HEK293T (cell line): ENCODE measurements at regions not wholly inside any gene's neighbourhood (a gene's known extent, or its start where the extent isn't known, plus 50 kb on each side); places are given as distances from the start of the nearest gene placed in this dataset.

ENCODE experiments used
- CTCF ChIA-PET: fragments of 350-600 bp; formaldehyde crosslinking; extraction: SDS; loops from one replicate; lab custom pipeline; 2021; ENCODE audit warnings: antibody characterized with exemption, inconsistent platforms; lab: Yijun Ruan, JAX
- POLR2A ChIA-PET: fragments of 350-600 bp; formaldehyde crosslinking; extraction: SDS; loops from one replicate; lab custom pipeline; 2020; ENCODE audit warnings: antibody characterized with exemption, inconsistent platforms; lab: Yijun Ruan, JAX
- DNase-seq: peaks from one replicate; pipeline ENCODE4 v3.0.0; 2012; ENCODE audit warnings: mixed read lengths; ENCODE audit errors: extremely low spot score
- ARNT ChIP-seq: fragments of 450-650 bp; IDR thresholded peaks from 2 replicates; pipeline ENCODE4 v1.6.1; 2017; ENCODE audit warnings: mild to moderate bottlenecking
- BHLHE40 ChIP-seq: fragments of 450-650 bp; IDR thresholded peaks from 2 replicates; pipeline ENCODE4 v1.6.1; 2016; ENCODE audit warnings: mild to moderate bottlenecking, moderate library complexity, borderline replicate concordance
- CTBP1 ChIP-seq: fragments of 450-650 bp; IDR thresholded peaks from 2 replicates; pipeline ENCODE4 v1.6.1; 2016; ENCODE audit warnings: borderline replicate concordance
- ELF4 ChIP-seq: fragments of 450-650 bp; IDR thresholded peaks from 2 replicates; pipeline ENCODE4 v1.6.1; 2017; ENCODE audit warnings: antibody characterized with exemption
- FOXA1 ChIP-seq: fragments of 450-650 bp; IDR thresholded peaks from 2 replicates; pipeline ENCODE4 v1.6.1; 2016; ENCODE audit warnings: mild to moderate bottlenecking
- FOXK2 ChIP-seq: fragments of 450-650 bp; IDR thresholded peaks from 2 replicates; pipeline ENCODE4 v1.6.1; 2016; ENCODE audit warnings: mild to moderate bottlenecking
- FOXM1 ChIP-seq: fragments of 450-650 bp; IDR thresholded peaks from 2 replicates; pipeline ENCODE4 v1.6.1; 2017; ENCODE audit warnings: mild to moderate bottlenecking, borderline replicate concordance
- HDGF ChIP-seq: fragments of 450-650 bp; IDR thresholded peaks from 2 replicates; pipeline ENCODE4 v1.6.1; 2017; ENCODE audit warnings: antibody characterized with exemption, borderline replicate concordance
- L3MBTL2 ChIP-seq: fragments of 450-650 bp; conservative IDR thresholded peaks from 2 replicates; pipeline ENCODE4 v1.6.1; 2016; ENCODE audit warnings: mild to moderate bottlenecking
- LEF1 ChIP-seq: fragments of 450-650 bp; IDR thresholded peaks from 2 replicates; pipeline ENCODE4 v1.6.1; 2017; ENCODE audit warnings: mild to moderate bottlenecking, borderline replicate concordance
- NFRKB ChIP-seq: fragments of 450-650 bp; IDR thresholded peaks from 2 replicates; pipeline ENCODE4 v1.6.1; 2016; ENCODE audit warnings: mild to moderate bottlenecking, moderate library complexity
- SP1 ChIP-seq: fragments of 450-650 bp; IDR thresholded peaks from 2 replicates; pipeline ENCODE4 v1.6.1; 2017
- SUZ12 ChIP-seq: fragments of 450-650 bp; IDR thresholded peaks from 2 replicates; pipeline ENCODE4 v1.6.1; 2016; ENCODE audit warnings: mild to moderate bottlenecking
- TARDBP ChIP-seq: fragments of 450-650 bp; IDR thresholded peaks from 2 replicates; pipeline ENCODE4 v1.6.1; 2016
- ZNF384 ChIP-seq: fragments of 450-650 bp; IDR thresholded peaks from 2 replicates; pipeline ENCODE4 v1.6.1; 2016
- TF ChIP-seq, protein P1 (sequence below): fragments of 450-650 bp; IDR thresholded peaks from 2 replicates; pipeline ENCODE4 v1.6.1; 2016

- no peak for TF ChIP-seq FOXA1
- TF ChIP-seq TARDBP: no peak
- TF ChIP-seq CTBP1: no peak
- TF ChIP-seq LEF1: no peak
- TF ChIP-seq HDGF: no peak
- ChIA-PET CTCF (no interaction called here), POLR2A (no interaction called here)
- no peak for DNase-seq
These were observed 79.6 kb upstream of the CTTNBP2NL start for GRCh38 chr1:112316254-112316913.

DNA sequence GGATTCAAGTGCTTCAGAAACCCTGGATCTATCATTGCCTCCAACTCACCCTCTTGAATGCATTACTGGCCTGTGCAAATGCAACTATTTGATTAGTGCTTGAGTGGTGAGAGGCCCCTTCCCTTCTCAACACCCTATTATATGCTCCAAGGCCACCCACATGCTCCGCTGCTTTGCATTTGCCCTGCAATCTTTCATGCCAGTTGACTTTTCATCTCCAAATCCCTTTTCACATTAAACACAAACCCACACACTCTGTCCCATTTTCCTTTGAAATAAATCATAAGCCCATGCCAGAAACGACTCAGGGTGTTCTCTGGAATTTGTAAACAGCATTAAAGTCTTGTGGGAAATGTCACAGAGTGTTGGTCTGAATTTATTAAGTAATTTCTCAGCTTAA is 78.9 kb upstream of the CTTNBP2NL start:
- CTCF ChIA-PET: no interaction called here
- no peak for TF ChIP-seq ZNF384
- no peak for TF ChIP-seq SUZ12
- DNase-seq: no peak
- POLR2A ChIA-PET: no interaction called here

GRCh38 chr1:112317611-112318062 is 78.4 kb upstream of the CTTNBP2NL start:
- CTCF ChIA-PET: no interaction called here

GRCh38 chr1:112318263-112318662 is 77.8 kb upstream of the CTTNBP2NL start:
- TF ChIP-seq ZNF384: no peak
- TF ChIP-seq FOXK2: no peak
- no peak for TF ChIP-seq ELF4
- TF ChIP-seq, protein P1, sequence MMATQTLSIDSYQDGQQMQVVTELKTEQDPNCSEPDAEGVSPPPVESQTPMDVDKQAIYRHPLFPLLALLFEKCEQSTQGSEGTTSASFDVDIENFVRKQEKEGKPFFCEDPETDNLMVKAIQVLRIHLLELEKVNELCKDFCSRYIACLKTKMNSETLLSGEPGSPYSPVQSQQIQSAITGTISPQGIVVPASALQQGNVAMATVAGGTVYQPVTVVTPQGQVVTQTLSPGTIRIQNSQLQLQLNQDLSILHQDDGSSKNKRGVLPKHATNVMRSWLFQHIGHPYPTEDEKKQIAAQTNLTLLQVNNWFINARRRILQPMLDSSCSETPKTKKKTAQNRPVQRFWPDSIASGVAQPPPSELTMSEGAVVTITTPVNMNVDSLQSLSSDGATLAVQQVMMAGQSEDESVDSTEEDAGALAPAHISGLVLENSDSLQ: no peak
- TF ChIP-seq CTBP1: no peak
- TF ChIP-seq FOXA1: no peak
- TF ChIP-seq ARNT: no peak
- TF ChIP-seq L3MBTL2: no peak
- TF ChIP-seq HDGF: no peak
- TF ChIP-seq FOXM1: no peak
- no peak for TF ChIP-seq LEF1
- no peak for TF ChIP-seq TARDBP
- TF ChIP-seq SUZ12: no peak
- no peak for TF ChIP-seq SP1
- no peak for TF ChIP-seq NFRKB
- TF ChIP-seq BHLHE40: no peak
- POLR2A ChIA-PET: no interaction called here
- CTCF ChIA-PET: no interaction called here
- DNase-seq: no peak

More at GRCh38 chr1:112317611-112318062, 78.4 kb upstream of the CTTNBP2NL start:
- no peak for TF ChIP-seq FOXK2
- no peak for TF ChIP-seq ARNT
- TF ChIP-seq ELF4: no peak
- TF ChIP-seq, protein P1: no peak
- TF ChIP-seq FOXM1: no peak
- no peak for TF ChIP-seq SUZ12
- no peak for TF ChIP-seq HDGF
- no peak for TF ChIP-seq L3MBTL2
- TF ChIP-seq BHLHE40: no peak
- DNase-seq: no peak
- POLR2A ChIA-PET: no interaction called here

- TF ChIP-seq FOXM1 (no peak), ELF4 (no peak), SUZ12 (no peak), BHLHE40 (no peak), TARDBP (no peak), ARNT (no peak), NFRKB (no peak), SP1 (no peak), FOXA1 (no peak), ZNF384 (no peak), HDGF (no peak), CTBP1 (no peak), LEF1 (no peak), FOXK2 (no peak), L3MBTL2 (no peak)
- TF ChIP-seq, protein P1: no peak
- DNase-seq: no peak
- POLR2A ChIA-PET: no interaction called here
- CTCF ChIA-PET: no interaction called here
These were observed 77.2 kb upstream of the CTTNBP2NL start for GRCh38 chr1:112318698-112319370.

DNA sequence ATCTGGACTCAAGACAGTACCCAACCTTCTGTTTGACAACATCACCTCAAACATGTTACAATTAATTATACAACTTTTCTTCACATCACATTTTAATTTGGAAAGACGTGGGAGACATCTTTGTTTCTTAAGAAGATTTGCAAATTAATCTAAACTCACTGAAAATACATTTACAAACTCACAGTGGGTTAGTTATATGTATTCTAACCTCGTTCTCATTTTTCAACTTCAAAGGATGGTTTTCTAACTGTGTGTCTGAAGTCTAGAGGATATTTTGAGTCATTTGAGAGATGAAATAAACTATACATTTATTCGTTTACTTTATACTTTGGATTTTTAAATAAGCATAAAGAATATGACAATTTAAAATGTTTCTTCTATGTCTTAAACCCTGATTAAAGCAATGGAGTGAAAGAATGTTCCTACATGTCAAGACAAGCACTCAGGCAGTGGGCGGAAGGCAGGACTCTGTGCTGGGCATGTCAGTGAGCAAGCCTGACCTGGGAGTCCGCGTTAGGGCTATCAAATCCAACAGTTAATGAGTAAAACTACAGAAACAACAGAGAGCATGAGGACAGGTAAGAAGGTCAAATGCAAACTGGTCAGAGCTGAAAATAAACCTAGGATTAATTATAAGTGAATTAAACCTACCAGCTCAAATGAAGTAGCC is 76.5 kb upstream of the CTTNBP2NL start:
- CTCF ChIA-PET: no interaction called here
- POLR2A ChIA-PET: no interaction called here
- TF ChIP-seq FOXA1 (no peak), ARNT (no peak), SP1 (no peak)
- no peak for DNase-seq
